Fibroblast of skin of abdomen (primary cell): ENCODE measurements at regions not wholly inside any gene's neighbourhood (a gene's known extent, or its start where the extent isn't known, plus 50 kb on each side); places are given as distances from the start of the nearest gene placed in this dataset.
A peak's percentile ranks its signal among the peaks of the same experiment; 100 is the strongest.

Experiments
- DNase-seq: peaks from one replicate; pipeline ENCODE4 v3.0.0-alpha.2; 2013

DNA sequence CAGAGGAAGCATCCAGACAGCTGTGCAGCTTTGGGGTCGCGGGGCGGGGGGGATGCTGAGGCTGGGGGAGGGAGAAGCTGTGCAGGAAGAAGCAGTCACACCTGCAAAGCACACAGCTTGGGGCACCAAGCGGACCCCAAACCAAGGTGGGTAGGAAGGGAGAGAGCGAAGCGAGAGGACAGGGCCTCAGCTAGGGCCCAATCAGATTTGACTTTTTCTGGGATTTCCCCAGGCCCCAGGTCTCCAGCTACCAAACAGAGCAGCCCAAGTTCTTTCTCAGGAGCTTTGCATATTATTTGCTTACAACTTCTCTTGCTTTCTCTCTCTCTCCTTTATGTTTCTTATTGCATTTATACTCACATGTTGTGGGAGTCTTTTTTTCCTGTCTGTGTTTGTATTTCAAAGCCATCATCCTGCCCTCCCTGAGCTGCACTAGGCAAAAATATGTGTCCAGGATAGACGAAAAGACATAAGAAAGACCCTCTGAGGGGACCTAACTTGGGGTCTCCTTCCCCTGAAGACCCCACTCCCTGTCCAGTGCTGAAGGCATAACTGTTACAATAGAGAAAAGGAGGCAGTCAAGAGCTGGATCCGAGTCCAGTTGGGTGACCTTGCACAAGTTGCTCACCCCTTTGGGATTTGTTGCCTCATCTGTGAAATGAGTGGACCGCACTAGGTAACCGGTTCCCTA is 50.6 kb upstream of the SMNDC1 start:
- no peak for DNase-seq

DNA sequence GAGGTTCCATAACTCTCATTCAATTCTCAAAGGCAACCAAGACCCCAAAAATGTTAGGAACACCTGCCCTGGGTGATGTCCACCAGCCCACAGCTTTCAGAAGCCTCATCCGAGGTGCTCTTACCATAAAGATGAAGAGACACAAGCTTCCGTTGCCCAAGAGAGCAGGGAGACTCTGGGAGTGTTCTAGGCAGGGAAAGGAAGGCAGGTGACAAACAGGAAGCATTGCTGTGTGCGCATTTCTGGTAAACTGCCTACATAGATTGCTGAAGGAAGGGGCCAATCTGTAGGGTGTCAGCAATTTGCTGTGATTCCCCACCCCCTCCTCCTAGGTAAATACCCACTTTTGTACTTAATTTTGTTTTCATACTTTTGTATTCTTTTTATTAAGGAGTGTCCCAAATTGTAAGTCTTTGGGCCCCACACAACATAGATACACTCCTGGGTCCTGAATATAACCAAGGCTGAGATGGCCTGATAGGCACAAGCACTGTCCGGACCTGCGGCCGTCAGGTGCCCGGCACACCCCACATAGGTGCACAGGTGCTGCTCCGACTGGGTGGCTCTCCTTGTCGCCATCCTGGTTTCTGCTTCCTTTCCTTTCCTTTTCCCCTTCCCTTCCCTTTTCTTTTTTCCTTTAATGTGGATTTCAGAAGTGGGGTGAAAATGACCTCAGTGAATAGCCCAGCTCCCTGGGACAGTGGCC is 51.4 kb upstream of the SMNDC1 start:
- no peak for DNase-seq

DNA sequence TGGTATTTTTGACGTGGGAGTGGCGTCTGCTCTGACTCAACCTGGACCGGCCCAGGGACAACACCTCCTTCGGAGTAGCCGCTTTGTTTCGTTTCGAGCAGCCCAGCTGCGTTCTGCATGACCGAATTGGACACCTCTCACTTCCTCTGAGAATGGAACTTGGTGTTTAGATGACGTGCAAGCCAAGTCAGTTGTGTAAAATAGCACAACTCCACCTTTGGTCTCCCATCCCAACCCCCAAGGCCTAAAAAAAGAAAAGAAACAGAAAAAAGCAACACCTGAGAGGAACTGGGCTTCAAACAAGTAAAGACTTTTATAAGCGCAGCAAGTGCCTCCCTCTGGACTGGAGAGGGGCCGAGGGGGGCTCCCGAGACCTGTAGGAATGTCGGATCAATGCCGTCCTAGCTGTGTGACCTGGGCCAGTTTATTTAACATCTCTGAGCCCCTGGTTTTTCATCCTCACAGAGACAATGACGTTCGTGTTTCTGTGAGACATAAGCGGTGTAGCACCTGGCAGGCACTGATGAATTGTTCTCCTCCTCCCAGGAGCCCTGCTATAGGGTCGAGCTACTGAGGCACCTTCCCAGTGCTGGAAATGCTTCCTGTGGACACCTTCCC is 52.0 kb upstream of the SMNDC1 start:
- no peak for DNase-seq

DNA sequence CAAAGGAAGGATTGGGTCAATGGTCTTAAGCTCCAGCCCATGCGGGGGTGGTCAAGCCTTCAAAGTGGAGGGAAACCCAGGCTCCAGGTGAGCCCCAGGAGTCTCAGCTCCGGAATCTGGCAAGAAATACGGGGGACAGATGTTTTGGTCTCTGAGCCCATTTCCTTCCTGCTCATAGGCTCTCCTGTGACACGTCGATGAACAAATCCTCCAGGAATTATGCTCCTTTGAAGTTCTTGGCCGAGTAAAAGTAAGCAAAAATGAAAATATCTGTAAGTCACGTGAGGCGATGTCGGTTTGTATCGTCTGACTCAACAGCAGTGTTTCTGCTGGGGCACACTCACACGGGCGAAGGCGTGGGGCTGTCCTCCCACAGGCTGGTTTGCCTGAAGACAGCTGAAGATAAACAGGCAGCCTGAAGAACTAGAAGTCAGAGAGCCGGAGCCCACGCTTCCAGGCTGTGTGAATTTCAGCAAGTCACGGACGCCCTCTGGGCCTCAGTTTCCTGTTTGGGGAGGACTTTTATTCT is 52.6 kb upstream of the SMNDC1 start:
- peak; percentile 93 for DNase-seq

DNA sequence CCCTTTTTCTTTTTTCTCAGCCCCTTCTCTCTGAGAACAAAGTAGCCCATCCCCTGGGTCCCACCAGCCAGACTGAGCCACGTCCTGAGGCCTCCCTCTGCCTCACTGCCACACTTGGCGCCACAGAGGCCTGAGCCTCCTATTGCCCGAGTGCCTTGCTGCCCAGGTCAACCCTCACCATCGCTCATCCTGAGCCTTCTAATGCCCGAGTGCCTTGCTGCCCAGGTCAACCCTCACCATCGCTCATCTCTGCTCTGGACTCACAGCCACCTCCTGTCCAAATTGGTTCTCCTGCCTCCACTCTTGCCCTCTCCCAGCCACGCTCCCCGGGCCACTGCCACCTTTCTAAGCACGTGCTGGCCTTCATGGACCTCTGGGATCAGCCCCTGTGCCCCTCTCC is 53.2 kb upstream of the SMNDC1 start:
- DNase-seq: no peak

DNA sequence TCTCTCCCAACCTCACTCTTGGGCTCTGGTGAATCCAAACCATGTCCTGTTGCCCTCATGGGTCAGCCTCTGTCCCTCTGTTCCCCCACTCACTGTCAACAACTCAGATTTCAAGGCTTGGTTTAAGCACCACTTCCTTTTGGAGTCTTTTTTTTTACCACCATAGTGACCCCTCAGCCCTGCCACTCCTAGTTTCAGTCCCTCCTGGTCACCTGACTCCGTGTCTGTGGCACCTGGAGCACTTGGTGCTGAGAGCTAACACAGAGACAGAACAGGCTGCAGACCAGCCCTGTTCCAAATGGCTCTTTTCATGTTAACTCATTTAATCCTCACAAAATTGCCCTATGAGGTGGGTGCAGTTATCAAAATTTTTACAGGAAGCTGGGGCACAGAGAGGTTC is 53.6 kb upstream of the SMNDC1 start:
- DNase-seq: no peak

DNA sequence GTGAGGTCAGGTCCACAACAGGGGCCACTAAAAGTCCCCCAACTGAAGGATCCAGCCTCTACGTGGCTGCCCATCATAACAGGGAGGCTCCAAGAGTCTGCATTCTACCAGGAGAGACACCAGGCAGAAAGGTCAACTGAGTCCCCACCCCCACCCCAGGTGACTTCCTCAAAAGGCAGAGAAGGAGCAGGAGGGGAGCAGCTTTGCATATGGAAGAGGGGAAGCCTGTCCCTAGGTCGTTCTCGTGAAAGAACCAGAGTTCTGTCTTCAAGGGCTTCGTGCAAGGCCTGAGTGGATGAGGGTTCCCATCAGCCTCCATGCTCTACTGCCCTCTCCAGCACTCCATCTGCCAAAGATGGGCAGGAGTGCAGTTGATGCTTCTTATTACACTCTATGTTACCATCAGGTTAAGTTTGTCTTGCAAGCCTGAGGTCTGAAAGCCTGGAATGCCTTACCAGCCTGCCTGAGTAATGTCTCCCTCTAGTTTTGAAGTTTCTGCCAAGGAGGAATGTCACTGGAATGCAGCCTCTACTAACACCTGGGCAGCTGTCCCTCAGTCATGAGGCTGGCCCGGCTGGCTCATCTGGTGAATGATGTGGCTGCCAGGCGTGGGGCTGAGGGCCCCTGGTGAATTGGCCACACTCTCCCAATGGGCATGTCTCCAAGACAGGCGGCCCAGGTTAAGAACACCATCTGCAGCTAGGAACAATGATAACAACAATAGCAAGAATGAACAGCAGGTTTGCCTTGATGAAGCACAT is 54.3 kb upstream of the SMNDC1 start:
- DNase-seq: peak; percentile 48

DNA sequence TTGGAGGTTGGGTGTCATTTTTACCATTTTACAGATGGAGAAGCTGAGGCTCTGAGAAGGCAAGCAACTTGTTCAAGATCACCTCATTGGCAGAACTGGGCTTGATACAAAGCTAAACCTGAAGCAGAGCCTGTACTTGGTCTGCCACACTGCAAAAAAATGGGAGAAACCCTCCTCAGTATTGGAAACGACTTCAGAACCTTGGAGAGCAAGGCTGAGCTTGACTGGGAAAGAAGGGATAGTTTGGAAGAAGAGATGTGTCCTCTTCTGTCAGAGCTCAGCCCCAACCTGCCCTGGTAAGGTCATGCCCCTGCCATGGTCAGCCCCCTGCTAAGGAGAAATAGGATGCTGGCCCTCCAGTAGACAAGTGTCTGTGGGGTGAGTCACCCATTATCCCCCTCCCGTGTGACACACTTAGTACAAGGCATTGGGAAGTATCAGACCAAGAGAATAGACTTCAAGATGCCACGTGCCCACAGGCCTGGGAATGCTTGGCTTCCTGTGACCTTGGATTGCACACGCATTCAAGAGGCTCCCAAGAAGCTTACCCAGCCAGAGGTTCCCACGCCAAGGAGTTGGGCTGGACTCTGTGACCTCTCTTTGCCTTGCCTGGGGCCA is 56.2 kb upstream of the SMNDC1 start:
- DNase-seq: no peak

DNA sequence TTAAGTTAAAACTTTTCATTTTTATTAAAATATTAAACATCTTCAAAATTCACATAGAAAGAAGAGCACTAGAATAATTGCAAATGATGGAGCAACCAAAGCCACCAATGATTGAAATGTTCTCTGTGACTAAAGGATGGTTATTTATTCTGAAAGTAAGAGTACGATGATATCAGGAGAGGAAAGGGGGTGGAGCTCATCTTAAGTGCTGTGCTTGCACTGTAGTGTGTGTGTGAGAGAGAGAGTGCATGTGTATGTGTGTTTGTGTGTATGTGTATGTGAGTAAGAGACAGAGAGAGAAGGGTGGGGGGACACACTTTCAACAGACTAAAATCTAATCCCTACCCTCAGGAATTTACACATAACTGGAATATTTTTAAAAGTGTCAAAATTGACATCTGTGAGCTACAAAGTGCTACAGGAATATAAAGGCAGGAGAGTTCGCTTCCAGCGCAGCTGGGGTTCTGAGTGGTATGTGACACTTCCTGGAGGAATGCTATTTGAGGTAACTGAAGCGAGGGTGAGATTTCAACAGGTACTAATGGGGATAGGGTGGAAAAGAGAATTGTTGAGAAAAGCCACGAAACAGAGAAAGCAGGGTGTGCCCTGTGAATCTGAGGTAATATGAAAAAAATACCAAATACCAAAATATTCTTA is 57.2 kb upstream of the SMNDC1 start:
- DNase-seq: peak; percentile 40

DNA sequence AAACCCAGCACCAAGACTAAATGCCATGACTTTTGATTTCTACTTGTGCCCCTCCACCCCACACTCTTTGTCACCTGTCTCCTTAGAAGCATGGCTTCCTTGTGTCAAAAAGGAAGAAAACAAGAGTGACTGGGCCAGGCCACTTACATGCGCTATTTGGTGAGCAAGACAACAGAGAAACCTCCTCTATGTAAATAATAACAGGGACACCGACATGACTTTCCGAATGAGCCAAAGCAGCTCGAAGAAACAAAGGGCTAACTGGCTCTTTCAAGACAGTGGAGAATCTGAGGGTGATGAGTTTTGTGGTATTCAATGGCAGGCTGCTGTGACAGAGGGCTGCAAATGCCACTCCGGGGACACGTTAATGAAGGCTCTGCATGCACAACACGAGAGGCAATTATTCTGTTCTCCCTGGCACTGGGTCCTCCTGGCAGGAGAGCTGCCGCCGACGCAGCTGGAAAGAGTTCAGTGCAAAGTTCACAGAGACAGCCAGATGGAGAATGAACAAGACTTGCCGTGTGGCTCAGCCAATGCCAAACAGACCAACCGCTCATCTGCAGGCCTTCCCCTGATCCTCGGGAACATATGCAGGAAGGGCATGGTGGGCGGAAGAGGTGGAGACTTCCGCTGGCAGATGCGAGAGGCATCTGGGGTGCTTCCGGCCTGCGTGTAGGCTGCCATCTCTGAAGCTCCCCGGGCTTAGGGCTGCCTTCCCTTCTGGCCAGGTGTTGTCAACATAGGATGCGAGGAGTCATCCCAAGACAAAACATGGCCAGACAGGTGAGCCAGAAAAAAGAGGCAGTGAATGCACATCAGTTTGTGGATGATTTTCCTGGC is 59.1 kb upstream of the SMNDC1 start:
- no peak for DNase-seq

DNA sequence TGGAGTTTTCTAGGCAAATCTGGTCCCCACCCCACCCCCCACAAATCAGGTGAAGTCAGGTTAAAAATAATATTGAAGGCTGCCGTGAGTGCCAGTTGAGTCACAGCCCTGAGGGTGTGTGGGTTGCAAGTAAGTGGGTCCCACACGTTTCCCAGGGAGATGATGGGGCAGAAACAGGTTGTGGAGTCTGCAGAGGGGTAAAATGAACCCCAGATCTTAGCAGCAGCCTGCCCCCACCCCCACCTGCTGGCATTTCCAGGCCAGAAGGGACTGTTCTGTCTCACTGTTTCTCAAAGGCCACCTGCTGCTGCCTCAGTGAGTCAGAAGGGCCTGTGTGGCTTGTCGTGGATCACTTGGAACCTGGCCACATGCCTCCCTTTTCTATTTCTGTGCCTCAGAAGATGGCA is 59.8 kb upstream of the SMNDC1 start:
- DNase-seq: no peak

DNA sequence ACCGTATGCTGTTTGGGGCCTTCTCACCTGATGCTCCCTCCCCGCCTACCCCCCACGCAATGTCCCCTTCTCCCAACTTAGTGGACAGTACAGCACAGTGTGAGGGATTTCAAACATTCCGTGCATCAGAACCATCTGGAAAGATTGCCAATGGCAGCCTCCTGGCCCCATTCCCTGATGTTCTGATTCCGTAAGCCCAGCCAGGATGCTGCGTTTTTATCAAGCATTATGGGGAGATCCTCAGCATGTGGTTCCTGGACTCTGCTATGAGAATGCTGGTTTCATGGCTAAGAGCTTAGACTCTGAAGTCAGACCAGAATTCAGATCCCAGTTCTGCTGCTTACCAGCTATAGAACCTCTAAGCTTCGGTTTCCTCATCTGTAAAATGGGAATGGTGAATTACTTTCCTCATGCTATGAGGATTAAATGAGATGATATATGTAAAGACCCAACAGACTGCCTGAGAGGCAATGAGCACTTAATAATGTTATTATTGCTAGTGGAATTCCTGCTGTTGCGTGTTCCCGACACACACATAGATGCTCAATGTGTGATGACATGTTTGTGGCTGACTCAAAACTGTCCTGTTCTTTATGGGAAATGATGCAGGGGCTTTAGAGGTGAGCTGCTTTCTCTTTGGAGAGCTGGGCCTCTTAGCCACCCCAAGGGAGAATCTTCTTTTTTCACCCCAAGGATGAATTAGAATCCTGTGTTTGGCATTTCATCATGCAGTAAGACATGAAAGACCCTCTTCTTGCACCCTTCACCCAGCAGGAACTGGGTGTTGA is 60.8 kb upstream of the SMNDC1 start:
- no peak for DNase-seq

DNA sequence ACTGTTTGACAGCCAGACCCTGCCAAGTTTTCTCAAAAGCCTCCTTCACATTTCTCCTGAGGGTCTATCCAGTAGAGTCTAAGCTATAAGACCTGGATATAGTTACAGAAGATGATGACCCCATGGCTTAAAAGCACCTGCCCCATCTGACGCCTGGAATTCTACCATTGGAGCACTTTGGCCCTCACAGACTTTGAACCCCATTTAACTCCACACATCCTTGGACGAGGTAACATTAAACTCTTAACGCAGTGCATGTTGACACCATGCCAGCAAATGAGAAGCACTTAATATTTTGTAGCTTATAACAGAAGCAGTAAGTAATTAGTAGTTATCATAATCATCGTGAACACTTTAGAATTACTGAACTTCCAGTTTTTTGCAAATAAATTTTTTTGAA is 61.9 kb upstream of the SMNDC1 start:
- DNase-seq: no peak

DNA sequence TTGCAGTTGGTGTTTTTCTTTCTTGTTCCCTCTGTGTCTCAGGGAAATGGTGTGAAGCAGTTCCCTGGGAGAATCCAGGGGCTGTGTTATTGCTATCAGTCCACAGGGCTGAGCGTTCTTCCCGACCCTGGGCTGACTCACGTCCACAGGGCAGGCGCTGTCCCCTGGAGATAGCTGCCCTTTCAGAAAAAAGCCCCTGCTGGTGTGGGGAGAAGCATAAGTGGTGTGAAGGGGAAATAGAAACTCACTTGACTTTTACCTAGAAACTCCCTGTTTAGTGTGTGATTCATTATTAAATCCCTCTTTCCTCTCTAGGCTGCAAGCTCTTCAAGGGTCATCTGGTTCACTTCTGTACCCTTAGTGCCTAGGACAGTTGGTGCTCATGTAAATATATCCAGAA is 63.3 kb upstream of the SMNDC1 start:
- no peak for DNase-seq

DNA sequence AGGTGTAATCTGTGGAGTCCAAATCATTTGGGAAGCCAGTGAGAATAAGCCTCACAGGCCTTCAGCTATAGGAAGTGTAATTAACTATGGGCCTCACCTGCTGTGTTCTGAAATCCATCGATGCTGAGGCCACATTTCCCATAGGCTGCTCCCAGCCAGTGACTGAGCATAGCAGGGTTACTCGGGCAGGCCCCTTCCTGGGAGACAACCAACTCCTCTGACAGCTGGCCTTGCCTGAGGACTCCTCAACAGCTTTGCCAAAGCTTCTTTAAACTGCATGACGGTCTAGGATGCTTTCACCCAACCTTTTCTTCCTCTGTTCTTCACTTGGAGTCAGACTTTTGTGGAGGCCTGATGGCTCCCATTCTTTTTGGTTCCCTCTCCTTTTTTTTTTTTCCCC is 63.8 kb upstream of the SMNDC1 start:
- no peak for DNase-seq

DNA sequence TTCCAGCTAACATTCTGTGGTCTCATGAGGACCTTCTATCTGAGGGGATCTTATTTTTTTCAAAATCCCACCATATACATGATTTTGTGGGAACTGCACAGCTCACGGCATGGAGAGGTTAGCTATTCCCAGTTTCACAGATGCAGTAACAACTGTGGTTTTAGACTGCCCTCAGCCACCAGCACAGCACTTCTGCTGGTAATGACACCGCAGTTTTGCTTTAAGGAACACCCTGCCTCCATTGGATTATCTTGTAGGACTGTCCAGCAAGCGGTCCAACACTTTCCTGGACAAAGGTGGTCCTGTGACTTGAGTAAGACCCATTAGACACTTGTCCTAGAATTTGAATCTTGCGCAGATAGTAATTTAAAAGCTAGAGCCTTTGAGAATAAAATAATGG is 65.3 kb upstream of the SMNDC1 start:
- DNase-seq: no peak

DNA sequence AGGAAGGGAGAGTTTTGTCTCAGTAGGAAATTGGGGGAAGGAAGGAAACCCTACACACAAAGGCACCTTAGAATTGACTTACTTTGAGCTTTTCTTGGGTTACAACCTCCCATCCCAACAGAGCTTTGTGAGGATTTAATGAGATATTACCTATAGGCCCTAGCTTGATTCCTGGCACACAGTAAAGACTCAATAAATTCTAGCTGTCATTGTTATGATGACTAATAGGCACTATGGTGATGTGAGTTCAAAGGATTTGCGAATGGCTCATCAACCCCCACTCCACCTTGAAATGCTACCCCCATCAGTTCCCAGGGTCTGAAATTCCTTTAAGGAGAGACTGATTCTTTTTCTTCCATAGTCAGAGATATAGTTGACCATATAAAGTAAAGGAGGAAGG is 67.9 kb upstream of the SMNDC1 start:
- DNase-seq: peak; percentile 59

DNA sequence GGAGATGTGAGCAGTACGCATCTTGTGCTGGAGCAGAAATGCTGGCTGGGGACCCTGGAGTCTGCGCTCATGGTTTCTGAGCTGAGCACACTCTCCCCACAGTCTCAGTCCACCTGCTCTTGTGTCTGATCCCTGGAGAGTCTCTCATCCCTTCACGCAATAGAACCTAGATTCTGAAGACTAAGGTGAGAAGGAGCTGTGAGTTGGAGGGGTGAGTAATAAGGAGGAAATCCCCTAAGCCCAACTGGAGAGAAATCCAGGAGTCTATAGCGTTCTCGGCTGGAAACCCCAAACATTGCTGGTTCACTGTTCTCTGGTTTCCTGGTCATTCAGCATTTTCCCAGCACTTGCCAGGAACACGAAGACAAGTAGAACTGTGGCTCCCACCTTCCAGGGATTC is 68.3 kb upstream of the SMNDC1 start:
- DNase-seq: no peak

DNA sequence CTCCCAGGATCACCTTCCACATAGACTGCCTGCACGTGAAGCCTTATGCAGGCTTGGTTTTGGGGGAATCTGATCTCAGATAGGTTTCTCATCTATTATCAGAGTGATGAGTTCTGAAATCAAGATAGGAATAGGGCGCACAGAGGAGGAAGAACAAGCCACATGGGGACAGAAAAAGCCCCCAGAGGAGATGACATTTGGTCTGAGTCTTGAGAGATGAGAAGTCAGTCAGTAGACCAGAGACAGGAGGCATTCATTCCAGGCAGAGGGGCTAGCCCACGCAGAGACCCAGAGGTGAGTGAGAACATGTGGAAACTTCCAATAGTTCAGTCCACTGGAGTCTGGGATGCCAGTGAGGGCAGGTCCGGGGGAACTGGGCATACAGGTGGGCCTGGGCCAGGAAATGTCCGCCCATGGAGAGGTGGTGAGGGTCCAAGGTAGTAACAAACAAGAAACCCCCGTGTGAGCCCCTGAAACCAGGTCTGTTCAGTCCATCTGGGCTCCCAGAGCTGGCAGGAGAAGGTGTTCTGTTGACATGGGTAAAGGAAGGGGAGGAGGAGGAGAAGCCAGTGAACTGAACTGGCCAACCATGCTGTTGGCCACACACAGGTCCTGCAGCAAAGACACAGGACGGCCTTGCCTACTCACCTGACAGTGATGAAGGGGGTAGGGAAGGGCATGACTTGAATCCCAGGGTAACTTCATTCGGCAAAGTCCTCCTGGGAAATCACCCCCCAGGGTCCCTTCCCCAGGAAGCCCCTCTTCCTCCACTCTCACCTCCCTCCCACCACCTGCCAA is 69.3 kb upstream of the SMNDC1 start:
- no peak for DNase-seq
